Peyer's patch (tissue), 4 donors: ENCODE measurements at regions not wholly inside any gene's neighbourhood (a gene's known extent, or its start where the extent isn't known, plus 50 kb on each side); places are given as distances from the start of the nearest gene placed in this dataset.

Experiments used
- CTCF ChIP-seq, 6 experiments: fragments of 450-650 bp in 4 of 6; fragments of 200-600 bp in 2 of 6; sonication (generic) in 1 of 6; IDR thresholded peaks; one replicate each; pipeline ENCODE4 v1.5.1; 2017 to 2019; ENCODE audit warnings: antibody characterized with exemption in 6 of 6, mild to moderate bottlenecking in 3 of 6, moderate library complexity in 1 of 6
- POLR2A ChIP-seq, 2 donors: fragments of 450-650 bp; IDR thresholded peaks; one replicate each; pipeline ENCODE4 v1.5.1; 2017; ENCODE audit warnings: antibody characterized with exemption in 2 of 2, mild to moderate bottlenecking in 2 of 2, moderate library complexity in 2 of 2

GRCh38 chr13:90427322-90428272 lies 919.9 kb upstream of the MIR17HG start:
- no peak for TF ChIP-seq CTCF (IDR thresholded peaks at IDR 0.05)
- TF ChIP-seq POLR2A (IDR thresholded peaks at IDR 0.05), result no peak
